Right forelimb (tissue), 1 donor: ENCODE measurements at regions not wholly inside any gene's neighbourhood (a gene's known extent, or its start where the extent isn't known, plus 50 kb on each side); places are given as distances from the start of the nearest gene placed in this dataset.

Experiments used
- DNase-seq: peaks from one replicate; pipeline ENCODE4 v3.0.0-alpha.2; 2018

GRCh38 chr2:64196963-64197362 is 52.7 kb upstream of the PELI1 start:
- DNase-seq, result no peak

- no peak for DNase-seq
These were observed 56.9 kb upstream of the PELI1 start for GRCh38 chr2:64201151-64201550.

DNA sequence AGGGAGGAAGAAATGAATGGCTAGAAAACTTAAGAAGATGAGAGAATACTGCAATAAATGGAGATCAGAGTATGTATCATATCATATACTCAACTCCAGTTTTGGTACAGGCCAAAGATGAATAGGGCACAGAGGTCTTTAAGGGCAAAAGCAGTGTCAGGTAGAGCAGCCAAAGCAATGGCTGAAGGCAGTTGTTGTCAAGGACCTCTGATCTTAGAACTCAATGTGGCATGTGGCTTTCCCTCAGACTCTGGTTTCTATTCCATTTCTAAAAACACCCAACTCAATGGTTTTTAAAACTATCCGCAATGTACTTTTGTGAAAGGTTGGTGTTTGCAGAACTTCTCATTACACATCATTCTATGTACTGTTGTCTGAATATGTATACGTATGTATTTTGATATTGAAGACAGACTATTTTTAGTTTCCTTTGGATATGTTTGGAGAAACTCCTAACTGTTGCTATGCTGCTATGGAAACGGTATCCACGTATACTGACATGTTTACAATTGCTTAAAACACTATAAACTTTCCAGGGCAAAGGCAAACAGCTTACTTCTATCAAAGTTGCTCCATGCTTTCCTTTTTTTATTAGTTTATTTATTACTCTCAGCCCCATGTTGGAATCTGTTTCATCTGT is 58.1 kb upstream of the PELI1 start:
- no peak for DNase-seq

DNA sequence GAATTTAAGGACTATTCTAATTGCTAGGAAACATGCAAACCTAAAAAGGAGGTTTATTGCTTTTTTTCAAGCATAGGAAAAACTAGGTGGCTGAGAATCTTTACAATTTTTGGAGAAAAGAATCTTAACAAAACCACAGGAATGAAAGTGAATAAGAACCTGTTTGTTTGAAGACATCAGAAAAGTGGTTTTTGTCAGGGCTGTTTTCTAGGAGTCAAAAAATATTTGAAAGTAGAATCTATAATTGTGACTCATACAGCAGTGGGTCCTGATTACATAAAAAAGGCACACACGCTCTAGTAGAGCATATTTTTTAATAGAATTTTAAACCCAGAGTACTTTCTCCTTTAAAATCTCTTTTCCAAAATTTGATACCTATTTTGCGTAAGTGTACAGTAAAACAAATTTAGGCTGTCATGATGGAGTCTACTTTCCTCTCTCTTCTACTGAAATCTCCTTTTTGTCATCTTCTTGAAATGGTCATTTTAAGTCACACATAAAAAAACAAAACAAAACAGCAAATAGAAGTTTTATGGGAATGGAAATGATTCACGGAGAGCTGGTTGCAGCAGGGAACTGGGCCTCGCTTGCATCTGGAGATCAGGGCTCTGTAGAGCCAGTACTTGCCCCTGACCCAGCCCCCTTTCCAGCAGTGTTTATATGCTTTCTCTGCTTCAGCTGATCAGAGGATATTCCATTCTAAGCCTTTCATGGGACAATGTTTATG is 59.1 kb upstream of the PELI1 start:
- DNase-seq, result no peak

DNA sequence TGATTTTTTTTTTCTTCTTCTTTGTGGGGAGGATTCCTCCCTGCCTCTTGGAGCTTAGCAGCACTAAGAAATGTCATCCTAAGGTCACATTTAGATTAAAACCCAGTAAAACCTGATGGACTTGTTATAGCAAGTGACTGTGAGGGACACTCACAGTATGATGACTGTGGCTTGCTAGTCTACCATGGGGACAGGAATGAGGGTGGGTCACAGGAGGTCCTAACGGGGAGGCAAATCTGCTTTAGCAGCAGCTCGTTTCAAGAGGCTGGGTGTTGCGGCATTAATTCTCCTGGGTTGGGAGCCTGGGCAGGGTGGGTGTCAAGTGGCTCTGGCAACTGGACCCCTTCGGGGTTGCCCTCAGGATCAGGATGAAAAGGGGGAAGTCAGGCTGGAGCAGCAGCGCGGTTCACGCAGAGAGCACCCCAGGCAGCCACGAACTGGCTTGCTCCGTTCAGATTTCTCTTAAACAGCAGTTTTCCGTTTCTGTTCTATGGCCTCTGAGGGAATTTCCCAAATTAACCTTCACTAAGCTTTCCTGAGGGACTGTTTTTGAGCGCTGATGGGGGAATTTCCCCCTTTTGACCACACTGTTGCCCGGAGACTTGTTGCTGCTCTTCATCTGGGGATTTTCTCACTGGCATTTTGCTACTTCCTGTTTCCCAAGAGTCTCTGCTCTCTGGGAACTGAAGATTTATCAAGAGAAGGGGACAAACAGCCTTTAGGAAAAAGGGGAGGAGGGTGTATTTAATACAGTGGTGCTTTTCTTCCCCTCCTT is 59.8 kb upstream of the PELI1 start:
- peak; percentile 57 for DNase-seq

DNA sequence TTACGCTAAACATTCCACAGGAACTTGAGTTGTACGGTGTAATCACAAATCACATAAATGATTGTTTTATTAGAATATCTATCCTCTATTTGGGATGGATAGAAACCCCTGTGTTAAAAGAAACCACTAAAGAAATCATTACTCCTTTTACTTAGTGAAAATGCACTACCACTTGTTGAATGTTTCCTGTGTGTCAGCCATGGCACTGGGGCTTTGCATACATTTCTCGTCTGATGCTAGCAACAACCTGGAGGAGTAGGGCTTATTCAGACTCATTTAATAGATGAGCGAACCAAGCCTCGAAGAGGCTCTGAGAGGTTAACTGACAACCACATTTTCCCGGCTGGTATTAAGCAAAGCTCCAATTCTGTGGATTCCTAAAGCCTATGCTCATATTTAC is 60.5 kb upstream of the PELI1 start:
- DNase-seq, result no peak

GRCh38 chr2:64205415-64205814 is 61.2 kb upstream of the PELI1 start:
- no peak for DNase-seq

- no peak for DNase-seq
These were observed 63.4 kb upstream of the PELI1 start for GRCh38 chr2:64207573-64207972.

- DNase-seq, result no peak
These were observed 66.6 kb upstream of the PELI1 start for GRCh38 chr2:64210816-64211215.

DNA sequence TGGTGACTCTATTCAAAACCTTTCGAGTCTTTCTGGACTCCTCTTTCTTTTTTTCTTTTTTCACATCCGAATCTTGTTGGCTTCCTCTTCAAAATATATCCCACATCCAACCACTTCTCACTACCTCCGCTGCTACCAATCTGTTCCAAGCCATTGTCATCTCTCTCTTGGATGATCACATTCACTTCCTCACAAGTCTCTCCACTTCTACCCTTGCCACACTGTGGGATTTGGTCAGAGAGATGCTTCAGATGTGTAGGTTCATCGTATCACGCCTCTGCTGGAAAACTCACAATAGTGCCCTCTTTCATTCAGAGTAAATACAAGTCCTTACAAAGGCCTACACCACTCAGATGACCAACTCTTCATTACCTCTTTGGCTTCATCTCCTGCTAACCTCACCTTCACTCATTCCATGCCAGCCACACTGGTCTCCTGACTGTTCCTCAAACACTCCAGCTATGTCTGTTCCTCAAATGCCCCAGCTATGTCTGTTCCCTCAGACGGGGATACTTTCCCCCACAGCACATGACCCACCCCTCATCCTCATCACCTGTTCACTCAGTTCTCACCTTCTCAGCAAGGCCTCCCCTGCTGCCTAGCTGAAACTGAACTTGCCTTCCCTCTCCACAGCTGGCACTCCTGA is 67.2 kb upstream of the PELI1 start:
- DNase-seq, result no peak

GRCh38 chr2:64212346-64212745 is 68.1 kb upstream of the PELI1 start:
- no peak for DNase-seq

DNA sequence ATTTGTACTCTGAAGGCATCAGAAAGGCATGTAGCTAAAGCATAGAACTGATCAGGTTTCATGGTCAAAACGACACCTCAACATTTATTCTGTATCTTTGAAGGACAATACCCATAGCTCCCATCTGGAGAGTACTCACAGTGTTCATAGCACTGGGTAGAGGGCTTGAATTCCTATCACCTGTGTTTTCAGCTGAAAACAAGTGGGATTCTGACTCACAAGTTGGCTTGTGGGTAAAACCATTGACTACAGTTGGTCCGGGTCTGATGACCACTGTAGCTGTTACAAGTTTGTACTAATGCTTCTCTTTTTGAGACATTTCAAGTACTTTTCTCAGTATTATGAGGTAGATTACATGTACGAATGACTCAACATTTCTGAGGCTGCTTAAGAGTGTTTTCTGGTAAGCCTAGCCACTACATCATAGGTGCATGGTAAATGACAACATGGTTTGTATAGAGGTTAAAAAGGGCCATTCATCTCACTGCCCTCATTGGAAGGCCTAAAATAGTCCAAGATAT is 68.6 kb upstream of the PELI1 start:
- no peak for DNase-seq

DNA sequence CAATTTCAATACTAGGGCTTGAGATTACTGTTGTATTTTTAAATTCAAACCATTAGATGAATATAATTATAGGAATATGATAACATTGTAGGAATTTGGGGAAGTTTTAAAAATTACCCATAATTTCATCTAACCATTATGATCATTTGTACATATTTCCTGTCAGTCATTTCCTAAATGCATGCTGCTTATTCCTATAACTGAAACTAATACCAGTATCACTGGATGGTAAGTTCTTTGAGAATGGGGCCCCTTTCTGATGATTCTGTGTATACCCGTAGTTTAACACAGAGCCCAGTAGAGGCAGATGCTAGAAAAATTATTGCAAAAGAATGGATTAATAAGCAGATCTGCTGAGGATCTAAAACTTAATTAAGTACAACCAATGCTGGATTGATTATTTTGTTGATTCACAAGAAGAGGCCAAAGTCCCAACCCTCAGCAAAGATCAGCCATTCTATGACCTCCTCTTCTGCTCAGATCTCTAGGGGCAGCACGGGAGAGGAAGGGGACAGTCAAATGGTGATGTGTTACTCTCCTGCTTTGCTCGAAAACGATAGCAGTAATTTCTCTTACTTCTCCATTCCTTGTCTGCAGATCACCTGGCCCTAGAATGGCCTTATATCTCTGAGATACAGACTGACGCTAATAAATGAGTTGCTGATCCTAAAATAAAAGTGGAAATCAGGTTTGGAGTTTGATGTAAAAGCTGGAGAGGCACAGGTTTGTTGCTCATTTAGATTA is 69.5 kb upstream of the PELI1 start:
- no peak for DNase-seq

GRCh38 chr2:64214281-64215115 is 70.3 kb upstream of the PELI1 start:
- DNase-seq, result no peak

DNA sequence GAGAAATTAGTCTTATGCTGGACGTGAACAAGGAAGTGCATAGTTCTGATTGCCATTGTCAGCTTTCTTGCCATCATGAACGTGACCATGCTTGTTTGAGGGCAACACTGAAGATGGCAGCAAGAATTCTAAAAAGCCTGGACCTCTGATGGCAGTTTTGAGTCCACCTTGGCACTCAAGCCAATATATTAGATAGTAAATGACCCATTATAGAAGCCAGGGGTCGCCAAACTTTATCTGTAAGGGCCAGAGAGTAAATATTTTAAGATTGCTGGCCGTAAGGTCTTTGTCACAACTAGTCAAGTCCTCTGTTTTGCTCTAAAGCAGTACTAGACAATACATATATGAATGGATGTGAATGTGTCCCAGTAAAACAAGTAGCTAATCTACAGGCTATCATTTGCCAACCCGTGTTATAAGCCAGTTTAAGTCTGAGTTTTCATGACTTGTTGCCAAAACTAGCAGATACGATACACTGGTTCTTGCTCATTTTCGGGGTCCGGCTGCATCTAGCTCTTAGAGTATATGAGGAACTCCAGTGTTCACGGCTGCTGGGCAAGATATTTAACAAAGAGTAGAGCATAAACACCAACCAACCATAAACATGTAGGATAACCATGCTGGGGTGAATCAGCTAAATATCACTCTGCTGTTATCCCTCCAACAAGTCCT is 73.1 kb upstream of the PELI1 start:
- DNase-seq, result no peak

DNA sequence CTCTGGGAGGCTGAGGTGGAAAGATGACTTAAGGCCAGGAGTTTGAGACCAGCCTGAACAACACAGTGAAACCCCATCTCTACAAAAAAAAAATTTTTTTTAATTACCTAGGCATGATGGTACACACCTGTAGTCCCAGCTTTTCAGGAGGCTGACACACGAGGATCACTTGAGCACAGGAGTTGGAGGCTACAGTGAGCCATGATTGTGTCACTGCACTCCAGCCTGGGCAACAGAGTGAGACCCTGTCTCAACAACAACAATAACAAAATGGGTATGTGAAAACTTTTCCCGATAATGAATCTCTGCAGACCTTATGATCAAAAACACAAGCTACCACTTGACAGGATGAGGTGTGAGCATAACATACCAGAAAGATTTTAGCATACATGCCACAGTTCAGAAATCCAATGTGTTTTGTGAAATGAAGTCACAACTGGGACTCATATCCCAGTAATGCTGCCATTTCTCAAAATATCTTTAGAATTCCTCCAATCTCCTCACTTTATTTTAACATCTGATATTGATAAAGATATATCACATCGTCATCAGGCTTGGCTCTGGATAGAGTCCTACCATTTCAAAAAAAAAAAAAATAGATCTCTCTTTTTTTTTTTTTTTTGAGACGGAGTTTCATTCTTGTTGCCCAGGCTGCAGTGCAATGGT is 74.0 kb upstream of the PELI1 start:
- no peak for DNase-seq

DNA sequence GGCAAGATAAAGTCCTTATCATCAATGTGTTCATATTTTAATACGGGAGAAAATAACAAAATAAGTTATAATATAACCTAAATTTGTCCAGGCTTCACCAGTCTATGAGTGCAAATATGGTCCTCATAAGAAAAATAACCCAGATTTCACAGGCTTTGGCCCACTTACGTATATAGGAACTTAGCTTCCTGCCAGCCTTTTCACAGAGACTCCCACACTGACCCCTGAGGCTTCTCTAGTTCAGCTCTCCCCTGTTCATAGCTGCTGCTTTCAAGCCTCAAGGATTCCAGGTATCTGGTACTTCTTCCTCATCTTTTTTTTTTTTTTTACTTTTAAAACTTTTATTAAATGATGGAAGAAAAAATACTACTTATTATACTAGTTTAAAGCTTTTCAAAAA is 74.9 kb upstream of the PELI1 start:
- no peak for DNase-seq

GRCh38 chr2:64220265-64220664 is 76.0 kb upstream of the PELI1 start:
- no peak for DNase-seq

GRCh38 chr2:64220894-64221617 is 76.8 kb upstream of the PELI1 start:
- DNase-seq, result no peak

GRCh38 chr2:64221935-64222334 is 77.7 kb upstream of the PELI1 start:
- DNase-seq, result no peak
